ENCODE measurements at regions not wholly inside any gene's neighbourhood (a gene's known extent, or its start where the extent isn't known, plus 50 kb on each side); places are given as distances from the start of the nearest gene placed in this dataset.

DNA sequence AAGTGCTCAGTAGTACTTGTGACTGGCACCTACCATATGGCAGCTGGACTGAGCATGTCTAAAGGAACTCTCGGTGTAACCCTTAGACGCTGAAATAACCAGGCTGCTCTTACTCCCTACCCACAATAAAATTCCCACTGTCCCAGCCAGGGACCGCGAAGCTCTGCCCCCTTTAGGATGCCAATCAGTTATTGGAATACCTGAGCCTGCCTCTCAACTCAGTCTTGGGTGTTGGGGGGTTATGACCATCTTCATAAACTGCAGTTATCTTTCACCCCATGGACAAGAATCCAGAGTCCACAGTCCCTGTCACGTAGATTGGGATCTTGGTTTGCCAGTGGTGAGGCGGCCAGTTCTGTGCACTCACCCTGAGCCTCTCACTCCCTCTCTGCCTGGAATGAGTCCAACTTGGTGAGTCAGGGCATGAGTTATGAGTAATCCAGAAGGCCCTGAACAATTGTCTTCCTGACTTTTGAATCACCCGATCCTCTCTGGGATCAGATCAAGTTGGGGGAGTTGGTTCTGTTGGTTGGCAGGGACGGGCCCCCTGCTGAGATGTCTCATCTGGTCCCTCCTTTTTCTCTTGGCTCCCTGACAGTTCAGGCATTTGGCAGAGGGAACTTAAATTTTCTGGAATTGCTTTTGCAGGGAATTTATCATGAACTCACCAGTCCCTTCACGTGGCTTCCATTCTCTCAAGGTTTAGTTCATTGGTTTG, 120.1 kb upstream of the UBE2E1 start:
- no peak overlapping the region for H3K4me3 ChIP-seq (ENCODE audit: low read depth, low read length)
- TF ChIP-seq, protein P1, sequence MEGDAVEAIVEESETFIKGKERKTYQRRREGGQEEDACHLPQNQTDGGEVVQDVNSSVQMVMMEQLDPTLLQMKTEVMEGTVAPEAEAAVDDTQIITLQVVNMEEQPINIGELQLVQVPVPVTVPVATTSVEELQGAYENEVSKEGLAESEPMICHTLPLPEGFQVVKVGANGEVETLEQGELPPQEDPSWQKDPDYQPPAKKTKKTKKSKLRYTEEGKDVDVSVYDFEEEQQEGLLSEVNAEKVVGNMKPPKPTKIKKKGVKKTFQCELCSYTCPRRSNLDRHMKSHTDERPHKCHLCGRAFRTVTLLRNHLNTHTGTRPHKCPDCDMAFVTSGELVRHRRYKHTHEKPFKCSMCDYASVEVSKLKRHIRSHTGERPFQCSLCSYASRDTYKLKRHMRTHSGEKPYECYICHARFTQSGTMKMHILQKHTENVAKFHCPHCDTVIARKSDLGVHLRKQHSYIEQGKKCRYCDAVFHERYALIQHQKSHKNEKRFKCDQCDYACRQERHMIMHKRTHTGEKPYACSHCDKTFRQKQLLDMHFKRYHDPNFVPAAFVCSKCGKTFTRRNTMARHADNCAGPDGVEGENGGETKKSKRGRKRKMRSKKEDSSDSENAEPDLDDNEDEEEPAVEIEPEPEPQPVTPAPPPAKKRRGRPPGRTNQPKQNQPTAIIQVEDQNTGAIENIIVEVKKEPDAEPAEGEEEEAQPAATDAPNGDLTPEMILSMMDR (conservative IDR thresholded peaks at IDR 0.05; ENCODE audit: low read depth, low read length), result peak; percentile 10
- peak; percentile 97 for DNase-seq (ENCODE audit: low read depth)

DNA sequence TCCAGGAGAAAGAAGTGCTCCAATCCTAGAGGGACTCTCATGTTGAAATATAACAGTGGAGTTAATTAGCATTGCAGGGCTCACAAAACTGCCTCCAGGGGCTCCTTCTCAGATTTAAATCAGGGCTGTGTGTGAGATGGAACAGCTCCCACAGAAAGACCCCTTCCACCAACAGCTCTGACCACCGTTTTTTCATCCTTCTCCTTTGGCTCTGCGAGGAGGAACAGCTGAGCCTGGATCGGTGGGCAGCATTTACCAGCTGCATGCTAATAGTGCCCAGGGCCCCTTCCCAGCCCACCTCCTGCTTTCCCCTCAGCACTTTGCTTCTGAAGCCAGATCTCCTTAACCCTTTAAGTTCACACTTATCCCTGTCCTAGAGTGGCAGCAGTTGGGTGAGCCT, 119.2 kb upstream of the UBE2E1 start:
- TF ChIP-seq, protein P1 (conservative IDR thresholded peaks at IDR 0.05; ENCODE audit: low read depth, low read length), result no peak
- no peak overlapping the region for H3K4me3 ChIP-seq (ENCODE audit: low read depth, low read length)
- DNase-seq (ENCODE audit: low read depth), result no peak

DNA sequence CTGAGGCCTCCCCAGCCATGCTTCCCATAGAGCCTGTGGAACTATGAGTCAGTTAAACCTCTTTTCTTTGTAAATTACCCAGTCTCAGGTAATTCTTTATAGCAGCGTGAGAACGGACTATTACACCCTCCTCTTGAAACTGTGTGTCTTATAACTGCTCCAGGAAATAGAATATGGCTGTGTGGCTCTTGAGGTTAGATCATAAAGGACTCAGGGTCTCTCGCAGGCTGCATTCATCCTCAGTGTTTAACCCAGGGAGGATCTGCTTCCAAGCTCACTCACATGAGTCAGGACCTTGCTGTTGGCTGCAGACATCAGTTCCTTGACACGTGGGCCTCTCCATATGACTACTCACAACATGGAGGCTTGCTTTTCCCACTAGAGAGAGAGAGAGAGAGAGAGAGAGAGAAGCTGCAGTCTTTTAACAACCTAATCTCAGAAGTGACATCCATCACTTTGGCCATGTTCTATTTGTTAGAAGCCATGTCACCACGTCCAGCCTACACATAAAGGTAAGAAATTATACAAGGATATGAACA, 114.3 kb upstream of the UBE2E1 start:
- DNase-seq (ENCODE audit: low read depth), result no peak
- H3K4me3 ChIP-seq (ENCODE audit: low read depth, low read length), result no peak overlapping the region
- TF ChIP-seq, protein P1 (conservative IDR thresholded peaks at IDR 0.05; ENCODE audit: low read depth, low read length), result no peak

DNA sequence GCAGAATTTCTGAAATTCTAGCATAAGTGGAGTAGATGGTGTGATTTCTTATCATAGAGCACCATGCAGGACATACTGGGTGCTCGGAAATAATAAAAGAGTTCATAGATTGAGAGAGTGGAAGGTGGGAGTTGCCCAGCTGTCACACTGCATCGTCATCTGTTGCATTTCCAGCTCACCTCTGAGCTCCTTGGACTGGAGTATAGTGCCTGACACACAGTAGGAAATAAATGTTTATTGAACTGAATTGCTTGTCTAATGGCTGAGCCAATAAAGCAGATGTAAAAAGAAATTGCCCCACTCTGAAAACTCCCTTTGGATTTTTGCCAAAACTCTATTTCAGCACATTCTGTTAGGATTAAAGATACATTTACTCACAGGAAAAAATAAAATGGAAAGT, 108.9 kb upstream of the UBE2E1 start:
- TF ChIP-seq, protein P1 (conservative IDR thresholded peaks at IDR 0.05; ENCODE audit: low read depth, low read length), result no peak
- peak; percentile 64 for DNase-seq (ENCODE audit: low read depth)
- H3K4me3 ChIP-seq (ENCODE audit: low read depth, low read length), result no peak overlapping the region

DNA sequence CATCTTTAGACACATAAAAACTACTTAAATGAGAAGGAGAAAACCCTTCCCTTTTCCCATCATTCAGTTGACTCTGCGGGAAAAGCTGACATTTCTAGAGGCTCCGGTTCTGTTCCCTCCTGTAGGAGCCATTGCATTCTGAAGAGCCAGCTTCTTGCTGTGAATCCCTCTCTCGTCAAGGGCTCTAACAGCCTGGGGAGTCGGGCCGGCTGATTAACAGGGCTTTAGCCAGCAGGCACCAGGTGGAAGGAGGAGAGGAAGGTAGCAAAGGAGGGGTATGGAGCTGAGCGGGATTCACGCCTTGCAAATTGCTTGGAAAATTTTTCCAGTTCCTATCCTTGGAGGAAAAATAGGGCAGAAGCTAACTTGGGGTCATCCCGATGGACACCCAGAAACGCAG, 108.3 kb upstream of the UBE2E1 start:
- TF ChIP-seq, protein P1 (conservative IDR thresholded peaks at IDR 0.05; ENCODE audit: low read depth, low read length), result no peak
- H3K4me3 ChIP-seq (ENCODE audit: low read depth, low read length), result no peak overlapping the region
- DNase-seq (ENCODE audit: low read depth), result no peak

DNA sequence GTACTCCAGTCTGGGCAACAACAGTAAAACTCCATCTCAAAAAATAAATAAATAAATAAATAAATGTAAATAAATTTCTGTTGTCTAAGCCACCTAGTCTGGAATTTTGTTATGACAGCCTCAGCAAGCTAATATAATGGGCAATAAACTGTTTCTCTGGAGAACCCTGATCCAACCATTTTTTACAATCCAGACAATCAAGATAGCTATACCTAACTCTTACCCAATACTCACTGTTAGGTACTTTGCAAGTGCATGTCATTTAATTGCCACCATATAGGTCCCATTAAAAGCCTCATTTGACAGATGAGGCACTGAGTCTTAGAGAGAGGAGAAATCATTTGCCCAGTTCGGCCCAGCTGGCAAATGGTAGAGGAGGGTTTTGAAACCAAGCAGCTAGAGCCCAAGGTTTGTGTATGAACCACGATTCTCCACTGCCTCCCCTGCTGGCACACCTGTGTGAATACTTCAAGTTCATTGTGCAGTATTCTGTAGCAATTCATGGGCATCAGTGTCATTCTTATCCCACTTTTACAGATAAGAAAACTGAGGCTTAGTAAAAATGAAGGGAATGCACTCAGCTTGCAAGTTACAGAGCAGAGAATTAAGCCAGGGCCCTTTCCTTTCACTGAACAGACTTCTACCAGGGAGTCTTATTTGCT, 107.0 kb upstream of the UBE2E1 start:
- TF ChIP-seq, protein P1 (conservative IDR thresholded peaks at IDR 0.05; ENCODE audit: low read depth, low read length), result no peak
- H3K4me3 ChIP-seq (ENCODE audit: low read depth, low read length), result no peak overlapping the region
- DNase-seq (ENCODE audit: low read depth), result no peak
